HEK293 (cell line): ENCODE measurements at regions not wholly inside any gene's neighbourhood (a gene's known extent, or its start where the extent isn't known, plus 50 kb on each side); places are given as distances from the start of the nearest gene placed in this dataset.

Experiments
- CTCF ChIP-seq: fragments of 450-650 bp; formaldehyde crosslinking; IDR thresholded peaks from 2 replicates; pipeline ENCODE4 v1.5.1; 2016; ENCODE audit warnings: missing biosample characterization, missing genetic modification characterization
- GLI4 ChIP-seq: fragments of 450-650 bp; formaldehyde crosslinking; IDR thresholded peaks from 2 replicates; pipeline ENCODE4 v1.5.1; 2016; ENCODE audit warnings: missing biosample characterization, missing genetic modification characterization
- OVOL3 ChIP-seq: fragments of 450-650 bp; formaldehyde crosslinking; IDR thresholded peaks from 2 replicates; pipeline ENCODE4 v1.5.1; 2016; ENCODE audit warnings: missing biosample characterization, missing genetic modification characterization
- PRDM6 ChIP-seq: fragments of 450-650 bp; formaldehyde crosslinking; IDR thresholded peaks from 2 replicates; pipeline ENCODE4 v1.5.1; 2017; ENCODE audit warnings: missing biosample characterization, missing genetic modification characterization
- SCRT1 ChIP-seq: fragments of 450-650 bp; formaldehyde crosslinking; IDR thresholded peaks from 2 replicates; pipeline ENCODE4 v1.5.1; 2016; ENCODE audit warnings: missing biosample characterization, missing genetic modification characterization, borderline replicate concordance
- ZNF274 ChIP-seq, 2 experiments: fragments of 200-500 bp in 1 of 2; fragments of 450-650 bp in 1 of 2; sonication (Bioruptor generic) in 1 of 2; formaldehyde crosslinking in 1 of 2; IDR thresholded peaks; 2 replicates each; pipeline versions ENCODE4 v1.5.1 to v1.6.1; 2014 to 2016; ENCODE audit warnings: borderline replicate concordance in 1 of 2, inconsistent platforms in 1 of 2, low read length in 1 of 2, missing biosample characterization in 1 of 2, missing genetic modification characterization in 1 of 2
- ZNF335 ChIP-seq: fragments of 450-650 bp; formaldehyde crosslinking; conservative IDR thresholded peaks from 2 replicates; pipeline ENCODE4 v1.5.1; 2016; ENCODE audit warnings: missing biosample characterization, missing genetic modification characterization
- ZNF513 ChIP-seq: fragments of 450-650 bp; IDR thresholded peaks from 2 replicates; pipeline ENCODE4 v1.5.1; 2018; ENCODE audit warnings: missing biosample characterization, missing genetic modification characterization
- ZNF580 ChIP-seq: fragments of 450-650 bp; formaldehyde crosslinking; IDR thresholded peaks from 2 replicates; pipeline ENCODE4 v1.5.1; 2016; ENCODE audit warnings: missing biosample characterization, missing genetic modification characterization
- ZNF629 ChIP-seq: fragments of 450-650 bp; formaldehyde crosslinking; IDR thresholded peaks from 2 replicates; pipeline ENCODE4 v1.5.1; 2017; ENCODE audit warnings: missing biosample characterization, missing genetic modification characterization
- ZNF654 ChIP-seq: fragments of 450-650 bp; formaldehyde crosslinking; IDR thresholded peaks from 2 replicates; pipeline ENCODE4 v1.5.1; 2016; ENCODE audit warnings: low read depth, missing biosample characterization, missing genetic modification characterization
- ZNF776 ChIP-seq: fragments of 450-650 bp; formaldehyde crosslinking; IDR thresholded peaks from 2 replicates; pipeline ENCODE4 v1.5.0; 2017; ENCODE audit warnings: missing biosample characterization, missing genetic modification characterization, borderline replicate concordance

GRCh38 chr4:81573840-81574239 lies 102.1 kb upstream of the RASGEF1B start:
- TF ChIP-seq PRDM6 (no peak), SCRT1 (tag by site-specific recombination) (no peak), CTCF (tag by site-specific recombination) (no peak), ZNF629 (tag by site-specific recombination) (no peak), ZNF654 (no peak), ZNF274 (IDR thresholded peaks at IDR 0.05; ENCODE audit: low read length) (no peak), ZNF274 (tag by site-specific recombination; IDR thresholded peaks at IDR 0.05; ENCODE audit: borderline replicate concordance) (no peak), ZNF513 (no peak), ZNF335 (no peak), OVOL3 (tag by site-specific recombination) (no peak), ZNF580 (tag by site-specific recombination) (no peak), ZNF776 (tag by site-specific recombination) (no peak), GLI4 (tag by site-specific recombination) (no peak)
